HUES6 (cell line): ENCODE measurements at regions not wholly inside any gene's neighbourhood (a gene's known extent, or its start where the extent isn't known, plus 50 kb on each side); places are given as distances from the start of the nearest gene placed in this dataset.

ENCODE experiments used
- H3K27ac ChIP-seq: 2 replicates; pipeline ENCODE4 v1.7.0; 2013; ENCODE audit warnings: low read depth, mild to moderate bottlenecking, low read length, inconsistent platforms
- H3K27me3 ChIP-seq: 2 replicates; pipeline ENCODE4 v1.6.1; 2013; ENCODE audit warnings: low read length; ENCODE audit not compliant: control insufficient read depth, insufficient read depth
- H3K36me3 ChIP-seq: 2 replicates; pipeline ENCODE4 v1.6.1; 2013; ENCODE audit warnings: low read length; ENCODE audit not compliant: control insufficient read depth, insufficient read depth
- H3K4me1 ChIP-seq: 2 replicates; pipeline ENCODE4 v1.6.1; 2013; ENCODE audit warnings: low read length; ENCODE audit not compliant: control insufficient read depth, insufficient read depth
- H3K4me3 ChIP-seq: 2 replicates; pipeline ENCODE4 v1.5.1; 2013; ENCODE audit warnings: low read depth, low read length
- H3K9ac ChIP-seq: one replicate; pipeline ENCODE4 v1.6.1; 2013; ENCODE audit warnings: mild to moderate bottlenecking, low read length
- H3K9me3 ChIP-seq: 2 replicates; pipeline ENCODE4 v1.6.1; 2013; ENCODE audit warnings: low read depth, low read length; ENCODE audit not compliant: control insufficient read depth, insufficient read depth

DNA sequence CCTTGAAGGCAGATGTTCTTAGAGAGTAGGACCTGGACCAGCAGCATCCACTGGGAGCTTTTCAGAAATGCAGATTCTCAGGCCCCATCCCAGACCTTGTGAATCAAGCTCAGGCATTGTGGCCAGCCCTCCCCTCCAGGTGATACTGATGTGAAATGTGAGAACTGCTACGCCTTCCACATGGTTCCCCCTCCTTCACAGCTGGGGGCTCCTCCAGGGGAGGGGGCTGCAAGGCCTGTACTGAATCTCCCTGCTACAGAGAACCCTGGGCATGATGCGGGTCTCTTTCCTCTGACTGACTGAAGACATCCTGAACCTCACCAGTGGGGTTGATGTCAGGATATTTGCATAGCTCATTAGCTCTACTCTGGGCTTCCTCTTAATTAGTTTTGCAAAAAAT is 141.8 kb upstream of the CSF3R start:
- Histone ChIP-seq H3K27ac (no peak overlapping the region), H3K36me3 (no peaks in the 10 kb centered on the region), H3K9ac (no peak overlapping the region), H3K9me3 (peaks cover 18% of the 10 kb centered on the region), H3K4me1 (peaks cover 12% of the 10 kb centered on the region), H3K4me3 (no peak overlapping the region), H3K27me3 (no peaks in the 10 kb centered on the region)

DNA sequence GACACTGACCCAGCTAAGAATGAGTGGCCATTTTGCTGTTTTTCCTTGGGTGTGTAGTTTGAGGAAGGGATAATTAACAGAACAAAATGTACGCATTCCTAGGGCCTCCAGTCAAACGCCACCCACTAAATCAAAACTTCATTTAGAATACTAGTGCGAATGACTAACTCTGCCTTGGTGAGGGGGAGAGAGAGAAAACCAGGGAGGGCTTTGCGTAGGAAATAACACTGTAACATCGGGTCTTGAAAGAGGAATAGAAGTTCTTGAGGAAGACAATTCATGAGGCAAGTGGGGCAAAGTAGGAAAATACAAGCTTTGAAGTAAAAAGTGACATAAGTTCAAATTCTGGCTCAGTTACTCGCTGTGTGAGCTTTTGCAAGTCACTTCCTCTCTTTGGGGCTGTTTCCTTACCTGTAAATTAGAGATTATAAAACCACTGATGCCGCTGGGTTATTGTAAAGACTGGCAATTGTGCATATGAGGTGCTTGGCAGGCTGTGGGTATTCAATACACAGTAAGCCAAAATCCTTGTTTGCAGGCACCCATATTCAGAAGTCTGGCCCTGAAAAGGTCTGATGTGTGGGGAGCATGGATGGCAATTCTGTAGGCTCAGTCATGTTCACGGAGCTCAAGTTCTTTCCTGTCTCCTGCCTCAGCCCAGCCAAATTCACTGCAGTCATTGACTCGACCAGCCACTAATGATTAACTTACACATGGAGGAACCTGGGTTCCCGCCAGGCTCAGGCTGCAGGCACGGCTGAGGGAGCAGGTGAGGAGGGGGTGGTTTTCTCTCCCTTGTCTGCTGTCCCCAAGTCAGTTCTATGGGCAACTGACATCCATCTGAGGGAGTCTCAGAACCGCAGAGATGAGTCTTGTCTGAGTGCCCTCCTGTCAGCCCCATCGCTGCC is 140.3 kb upstream of the CSF3R start:
- Histone ChIP-seq H3K27me3 (no peaks in the 10 kb centered on the region), H3K36me3 (no peaks in the 10 kb centered on the region), H3K9ac (no peak overlapping the region), H3K27ac (no peak overlapping the region), H3K4me1 (peaks cover 12% of the 10 kb centered on the region), H3K9me3 (peaks cover 18% of the 10 kb centered on the region), H3K4me3 (no peak overlapping the region)

DNA sequence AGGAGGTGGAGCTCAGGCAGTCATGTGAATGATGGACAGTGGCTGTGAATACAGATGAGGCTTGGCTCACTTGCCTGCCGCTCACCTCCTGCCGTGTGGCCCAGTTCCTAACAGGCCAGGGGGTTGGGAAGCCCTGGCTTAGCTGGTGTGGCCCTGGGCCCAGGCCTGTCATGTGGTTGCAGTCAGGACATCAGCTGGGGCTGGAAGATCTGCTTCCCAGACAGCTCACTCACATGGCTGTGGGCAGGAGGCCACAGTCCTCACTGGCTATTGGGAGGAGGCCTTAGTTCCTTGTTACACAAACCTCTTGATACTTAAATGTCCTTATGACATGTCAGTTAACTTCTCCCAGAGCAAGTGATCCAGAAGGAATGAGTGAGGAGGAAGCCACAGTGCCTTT is 138.8 kb upstream of the CSF3R start:
- Histone ChIP-seq H3K4me3 (no peak overlapping the region), H3K9ac (no peak overlapping the region), H3K27ac (no peak overlapping the region), H3K4me1 (peaks cover 12% of the 10 kb centered on the region), H3K9me3 (peaks cover 18% of the 10 kb centered on the region), H3K27me3 (no peaks in the 10 kb centered on the region), H3K36me3 (no peaks in the 10 kb centered on the region)

DNA sequence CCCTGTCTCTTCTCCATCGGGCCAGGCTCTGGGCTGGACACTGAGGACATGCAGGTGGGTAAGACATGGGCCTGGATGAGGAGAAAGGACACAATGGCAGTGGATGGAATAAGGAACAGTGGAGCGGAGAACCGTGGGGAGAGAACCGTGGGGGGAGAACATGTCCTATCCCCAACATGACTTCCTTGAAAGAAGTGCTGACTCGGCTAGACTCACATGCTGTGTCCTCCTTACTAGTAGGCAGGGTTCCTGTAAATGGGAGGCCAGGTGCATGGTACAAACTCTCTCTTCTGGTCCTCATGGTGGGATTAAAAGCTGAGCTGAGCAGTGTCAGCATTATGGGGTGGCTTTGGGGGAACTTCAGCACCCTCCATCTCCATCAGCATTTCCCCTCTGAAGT is 137.4 kb upstream of the CSF3R start:
- H3K9ac ChIP-seq = no peak overlapping the region
- peaks cover 11% of the 10 kb centered on the region for H3K4me1 ChIP-seq
- no peak overlapping the region for H3K4me3 ChIP-seq
- no peak overlapping the region for H3K27ac ChIP-seq
- H3K9me3 ChIP-seq = peaks cover 18% of the 10 kb centered on the region
- H3K27me3 ChIP-seq = no peaks in the 10 kb centered on the region
- H3K36me3 ChIP-seq = no peaks in the 10 kb centered on the region

DNA sequence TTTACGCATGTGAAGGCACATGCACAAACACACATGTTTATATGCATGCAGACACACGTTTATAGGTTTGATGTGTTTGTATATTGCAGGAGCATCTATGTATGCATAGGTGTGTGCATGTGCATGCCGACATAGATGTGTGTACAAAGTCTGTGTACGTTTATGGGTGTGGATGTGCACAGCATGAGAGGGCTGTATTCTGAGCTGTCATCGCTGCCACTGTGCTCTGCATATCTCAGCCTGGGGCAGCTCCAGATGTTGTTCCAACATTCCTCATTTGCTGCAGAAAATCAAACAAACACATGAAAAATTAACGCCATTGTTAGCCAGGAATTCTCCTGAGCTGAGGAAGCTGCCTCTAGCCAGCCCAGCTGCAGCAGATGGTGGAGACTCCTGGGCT is 132.3 kb upstream of the CSF3R start:
- Histone ChIP-seq H3K9me3 (no peaks in the 10 kb centered on the region), H3K4me1 (no peaks in the 10 kb centered on the region), H3K36me3 (no peaks in the 10 kb centered on the region), H3K9ac (no peak overlapping the region), H3K27me3 (peaks cover 6% of the 10 kb centered on the region; the same call in 1 of the 2 replicates), H3K4me3 (no peak overlapping the region), H3K27ac (no peak overlapping the region)

DNA sequence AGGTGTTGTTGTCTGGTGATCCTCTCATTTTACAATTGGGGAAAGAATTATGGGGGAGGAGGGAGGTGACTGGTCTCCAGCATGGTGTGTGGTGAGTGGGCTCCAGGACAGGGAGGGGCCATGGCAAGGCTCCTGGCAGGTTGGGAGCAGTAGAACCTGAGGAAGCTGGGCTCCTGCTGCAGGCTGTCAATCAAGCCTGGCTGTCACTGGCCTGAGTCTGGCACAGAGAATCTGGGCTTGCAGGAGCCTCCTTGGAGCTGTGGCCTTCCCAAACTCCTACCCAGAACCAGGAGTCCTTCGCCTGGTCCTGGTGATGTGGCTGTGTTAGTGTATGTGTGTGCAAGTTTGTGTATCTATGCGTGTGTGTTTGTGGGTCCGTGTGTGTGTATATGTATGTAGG is 131.9 kb upstream of the CSF3R start:
- Histone ChIP-seq H3K27me3 (peaks cover 6% of the 10 kb centered on the region; the same call in 1 of the 2 replicates), H3K9ac (no peak overlapping the region), H3K4me1 (no peaks in the 10 kb centered on the region), H3K36me3 (no peaks in the 10 kb centered on the region), H3K27ac (no peak overlapping the region), H3K9me3 (no peaks in the 10 kb centered on the region), H3K4me3 (no peak overlapping the region)

DNA sequence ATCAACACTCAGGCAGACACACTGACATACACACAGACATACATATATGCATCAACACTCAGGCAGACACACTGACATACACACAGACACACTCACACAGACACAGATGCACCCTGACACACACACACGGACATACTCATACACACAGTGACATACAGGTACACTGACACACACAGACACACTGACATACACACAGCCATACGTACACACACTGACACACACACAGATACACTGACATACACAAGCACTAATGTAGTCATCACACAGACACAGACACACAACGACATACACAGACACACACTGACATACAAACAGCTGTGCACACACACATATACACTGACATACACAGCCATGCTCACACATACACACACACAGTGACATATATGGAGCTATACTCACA is 131.0 kb upstream of the CSF3R start:
- Histone ChIP-seq H3K4me1 (no peaks in the 10 kb centered on the region), H3K4me3 (no peak overlapping the region), H3K9ac (no peak overlapping the region), H3K36me3 (no peaks in the 10 kb centered on the region), H3K9me3 (no peaks in the 10 kb centered on the region), H3K27me3 (peaks cover 6% of the 10 kb centered on the region; the same call in 1 of the 2 replicates), H3K27ac (no peak overlapping the region)

DNA sequence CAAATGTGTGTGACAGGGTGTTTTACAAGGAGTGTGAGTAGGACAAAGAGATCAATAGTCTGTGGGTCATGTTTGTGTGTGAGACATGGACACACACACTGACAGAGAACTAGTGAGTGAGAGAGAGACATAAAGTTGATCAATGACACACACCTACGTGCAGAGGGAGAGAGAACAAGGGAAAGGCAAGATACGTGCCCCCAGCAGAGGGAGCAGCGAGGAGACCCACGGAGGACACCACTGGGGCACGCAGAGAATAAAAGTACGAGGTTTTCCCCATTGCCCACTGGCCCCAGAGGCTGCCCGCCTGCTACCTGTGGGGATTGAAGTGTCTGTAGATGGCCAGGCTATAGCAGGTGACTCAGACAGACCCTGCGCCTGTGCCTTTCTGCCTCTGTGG is 130.2 kb upstream of the CSF3R start:
- Histone ChIP-seq H3K4me1 (no peaks in the 10 kb centered on the region), H3K9me3 (no peaks in the 10 kb centered on the region), H3K4me3 (no peak overlapping the region), H3K27ac (no peak overlapping the region), H3K27me3 (peaks cover 6% of the 10 kb centered on the region; the same call in 1 of the 2 replicates), H3K9ac (no peak overlapping the region), H3K36me3 (no peaks in the 10 kb centered on the region)

DNA sequence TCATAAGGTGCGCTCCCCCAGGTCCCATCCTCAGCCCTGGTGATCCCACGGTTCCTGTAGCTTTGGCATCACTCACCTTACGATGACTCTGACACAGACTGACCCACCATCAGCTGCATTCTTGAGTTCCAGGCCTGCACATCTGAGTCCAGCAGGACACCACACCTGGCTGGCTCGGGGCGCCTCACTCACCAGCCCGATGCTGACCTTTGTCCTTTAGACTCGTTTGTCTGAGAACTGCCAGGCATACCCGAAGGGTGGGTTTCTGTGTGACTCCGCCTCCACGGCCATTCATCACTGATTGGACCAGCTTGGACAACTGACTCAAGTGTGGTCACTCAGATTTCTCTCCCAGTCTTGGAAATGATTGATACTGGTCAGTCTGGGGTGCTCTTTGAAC is 129.4 kb upstream of the CSF3R start:
- peaks cover 6% of the 10 kb centered on the region; the same call in 1 of the 2 replicates for H3K27me3 ChIP-seq
- no peaks in the 10 kb centered on the region for H3K4me1 ChIP-seq
- no peaks in the 10 kb centered on the region for H3K36me3 ChIP-seq
- H3K27ac ChIP-seq = no peak overlapping the region
- no peak overlapping the region for H3K4me3 ChIP-seq
- no peaks in the 10 kb centered on the region for H3K9me3 ChIP-seq
- H3K9ac ChIP-seq = no peak overlapping the region

DNA sequence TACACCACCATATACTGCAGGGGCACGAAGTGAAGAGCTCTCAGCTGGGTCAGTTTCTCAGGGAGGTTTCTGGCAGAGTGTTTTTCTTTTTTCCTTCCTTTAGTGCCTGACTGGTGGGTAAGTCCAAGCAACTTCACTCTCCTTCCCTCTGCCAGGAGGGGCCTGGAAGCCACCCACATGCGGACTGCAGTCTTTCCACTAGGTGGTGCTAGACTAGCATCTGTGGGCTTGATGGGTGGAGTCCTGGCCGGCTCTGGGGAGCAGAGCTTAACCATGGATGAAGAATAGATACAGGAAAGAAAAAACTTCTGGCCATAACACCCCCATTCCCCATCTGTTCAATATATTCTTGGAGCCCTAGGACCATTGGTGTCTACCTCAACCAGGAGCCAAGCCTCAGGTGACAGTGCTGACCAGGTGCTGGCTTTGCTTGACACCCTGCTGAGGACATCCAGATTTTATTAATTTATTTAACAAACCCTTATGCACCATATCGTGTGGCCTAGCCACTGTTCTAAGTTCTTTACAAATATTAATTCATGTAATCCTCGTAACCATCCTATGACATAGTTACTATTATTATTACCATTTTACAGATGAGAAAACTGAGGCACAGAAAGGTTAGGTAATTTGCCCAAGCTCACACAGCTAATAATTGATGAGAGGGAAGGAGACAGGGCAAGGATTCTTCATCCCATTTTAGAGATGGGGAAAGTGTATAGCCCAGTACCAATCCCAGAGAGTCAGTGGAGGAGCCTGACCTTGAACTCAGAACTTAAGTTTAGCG is 126.7 kb upstream of the CSF3R start:
- Histone ChIP-seq H3K4me1 (no peaks in the 10 kb centered on the region), H3K36me3 (no peaks in the 10 kb centered on the region), H3K9ac (no peak overlapping the region), H3K27ac (no peak overlapping the region), H3K9me3 (no peaks in the 10 kb centered on the region), H3K27me3 (peaks cover 6% of the 10 kb centered on the region; the same call in 1 of the 2 replicates), H3K4me3 (no peak overlapping the region)

DNA sequence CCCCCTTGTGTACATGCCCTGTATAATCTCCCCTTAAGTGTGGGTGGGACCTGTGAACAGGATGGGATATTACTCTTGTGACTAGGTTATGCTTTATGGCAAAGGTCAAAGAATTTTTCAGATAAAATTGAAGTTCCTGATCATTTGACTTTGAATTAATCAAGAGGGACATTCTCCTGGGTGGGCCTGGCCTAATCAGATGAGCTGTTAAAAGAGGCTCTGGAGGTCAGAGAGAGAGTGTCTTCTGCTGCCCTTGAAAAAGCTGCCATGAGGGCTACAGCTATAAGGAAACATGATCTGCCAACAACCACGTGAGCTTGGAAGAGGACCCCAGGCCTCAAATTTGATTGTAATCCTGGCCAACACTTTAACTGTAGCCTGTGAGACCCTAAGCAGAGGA is 125.6 kb upstream of the CSF3R start:
- Histone ChIP-seq H3K9me3 (no peaks in the 10 kb centered on the region), H3K36me3 (no peaks in the 10 kb centered on the region), H3K4me1 (no peaks in the 10 kb centered on the region), H3K4me3 (no peak overlapping the region), H3K27me3 (peaks cover 3% of the 10 kb centered on the region; the same call in 1 of the 2 replicates), H3K27ac (no peak overlapping the region), H3K9ac (no peak overlapping the region)
